NT2/D1 (cell line): ENCODE measurements at regions not wholly inside any gene's neighbourhood (a gene's known extent, or its start where the extent isn't known, plus 50 kb on each side); places are given as distances from the start of the nearest gene placed in this dataset.

Source experiments
- SUZ12 ChIP-seq: IDR thresholded peaks from 2 replicates; pipeline ENCODE4 v1.6.1; 2011; ENCODE audit not compliant: insufficient read length, insufficient read depth; ENCODE audit errors: extremely low read depth
- YY1 ChIP-seq: IDR thresholded peaks from 2 replicates; pipeline ENCODE4 v1.6.1; 2011; ENCODE audit not compliant: insufficient read length, insufficient read depth
- ZNF274 ChIP-seq: IDR thresholded peaks from 2 replicates; pipeline ENCODE4 v1.6.1; 2011; ENCODE audit warnings: mild to moderate bottlenecking, low read depth, low read length

- TF ChIP-seq ZNF274: no peak
- TF ChIP-seq YY1: no peak
- no peak for TF ChIP-seq SUZ12
Measured at GRCh38 chr17:51493206-51493605, 232.9 kb downstream of the UTP18 start.
